ENCODE measurements at regions not wholly inside any gene's neighbourhood (a gene's known extent, or its start where the extent isn't known, plus 50 kb on each side); places are given as distances from the start of the nearest gene placed in this dataset.

- Histone ChIP-seq H3K36me3 (no peaks in the 10 kb centered on the region), H3K4me3 (no peak overlapping the region), H3K9me3 (no peaks in the 10 kb centered on the region), H3K4me1 (ENCODE audit: insufficient read depth) (no peaks in the 10 kb centered on the region), H3K27ac (no peak overlapping the region), H3K27me3 (no peaks in the 10 kb centered on the region)
- TF ChIP-seq, protein P1, sequence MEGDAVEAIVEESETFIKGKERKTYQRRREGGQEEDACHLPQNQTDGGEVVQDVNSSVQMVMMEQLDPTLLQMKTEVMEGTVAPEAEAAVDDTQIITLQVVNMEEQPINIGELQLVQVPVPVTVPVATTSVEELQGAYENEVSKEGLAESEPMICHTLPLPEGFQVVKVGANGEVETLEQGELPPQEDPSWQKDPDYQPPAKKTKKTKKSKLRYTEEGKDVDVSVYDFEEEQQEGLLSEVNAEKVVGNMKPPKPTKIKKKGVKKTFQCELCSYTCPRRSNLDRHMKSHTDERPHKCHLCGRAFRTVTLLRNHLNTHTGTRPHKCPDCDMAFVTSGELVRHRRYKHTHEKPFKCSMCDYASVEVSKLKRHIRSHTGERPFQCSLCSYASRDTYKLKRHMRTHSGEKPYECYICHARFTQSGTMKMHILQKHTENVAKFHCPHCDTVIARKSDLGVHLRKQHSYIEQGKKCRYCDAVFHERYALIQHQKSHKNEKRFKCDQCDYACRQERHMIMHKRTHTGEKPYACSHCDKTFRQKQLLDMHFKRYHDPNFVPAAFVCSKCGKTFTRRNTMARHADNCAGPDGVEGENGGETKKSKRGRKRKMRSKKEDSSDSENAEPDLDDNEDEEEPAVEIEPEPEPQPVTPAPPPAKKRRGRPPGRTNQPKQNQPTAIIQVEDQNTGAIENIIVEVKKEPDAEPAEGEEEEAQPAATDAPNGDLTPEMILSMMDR (IDR thresholded peaks at IDR 0.05) = no peak
- TF ChIP-seq EP300 (IDR thresholded peaks at IDR 0.05) (no peak), POLR2A (IDR thresholded peaks at IDR 0.05) (no peak)
- WGBS, 3 donors = 46 to 75% (median 67%) methylated on average over 2 of the region's 2 CpGs
- intact Hi-C loops (cut with DNase I) = no loop called here
- DNase-seq = no peak
These were observed 436.1 kb downstream of the BTBD3 start for GRCh38 chr20:12353842-12354241.

DNA sequence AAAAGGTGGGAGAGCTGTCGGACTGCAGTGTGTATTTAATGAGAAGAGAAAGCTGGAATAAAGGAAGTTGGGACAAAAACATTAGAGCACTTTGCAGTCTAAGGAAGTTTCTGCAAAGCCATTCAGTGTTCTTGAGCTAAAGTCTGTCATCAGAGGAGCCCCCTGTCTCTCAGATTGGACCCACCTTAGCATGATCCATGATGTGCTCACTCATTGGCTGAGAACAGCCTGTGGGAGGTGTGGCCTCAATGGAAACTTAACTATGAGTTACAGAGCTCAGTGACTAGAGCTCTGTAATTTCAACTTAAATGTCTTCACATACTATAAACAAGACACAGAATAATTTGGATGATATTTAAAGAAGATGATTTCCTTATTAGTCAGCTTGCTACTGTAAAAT is 437.0 kb downstream of the BTBD3 start:
- no peak for DNase-seq
- no peak overlapping the region for H3K27ac ChIP-seq
- H3K9me3 ChIP-seq = no peaks in the 10 kb centered on the region
- no peaks in the 10 kb centered on the region for H3K4me1 ChIP-seq (ENCODE audit: insufficient read depth)
- intact Hi-C loops (cut with DNase I) = no loop called here
- TF ChIP-seq POLR2A (IDR thresholded peaks at IDR 0.05) (no peak), EP300 (IDR thresholded peaks at IDR 0.05) (no peak)
- TF ChIP-seq, protein P1 (IDR thresholded peaks at IDR 0.05) = no peak
- H3K36me3 ChIP-seq = no peaks in the 10 kb centered on the region
- no peak overlapping the region for H3K4me3 ChIP-seq
- WGBS, 3 donors = 2 to 5% (median 2%) methylated on average over 1 of the region's 1 CpG
- H3K27me3 ChIP-seq = no peaks in the 10 kb centered on the region

DNA sequence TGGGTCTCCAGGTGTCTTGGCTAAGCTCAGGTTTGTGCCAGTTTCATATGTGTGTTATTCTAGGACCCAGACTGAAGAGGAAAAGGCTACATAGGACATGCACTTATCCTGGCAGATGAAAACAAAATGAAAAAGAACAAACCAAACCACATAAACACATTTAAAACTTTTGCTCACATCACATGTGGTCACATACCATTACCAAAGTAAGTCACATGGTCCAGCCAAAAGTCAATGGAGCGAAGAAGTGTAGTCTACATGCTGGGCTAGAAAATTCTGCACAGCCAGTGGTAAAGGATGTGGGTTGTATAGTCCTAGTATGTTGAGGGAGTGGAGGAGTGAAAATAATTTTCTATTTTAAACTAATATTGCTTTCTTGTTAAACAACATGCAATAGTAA is 437.5 kb downstream of the BTBD3 start:
- DNase-seq = no peak
- Histone ChIP-seq H3K4me1 (ENCODE audit: insufficient read depth) (no peaks in the 10 kb centered on the region), H3K9me3 (no peaks in the 10 kb centered on the region), H3K27me3 (no peaks in the 10 kb centered on the region), H3K4me3 (no peak overlapping the region), H3K27ac (no peak overlapping the region), H3K36me3 (no peaks in the 10 kb centered on the region)
- intact Hi-C loops (cut with DNase I) = no loop called here
- no peak for TF ChIP-seq EP300 (IDR thresholded peaks at IDR 0.05)
- TF ChIP-seq, protein P1 (IDR thresholded peaks at IDR 0.05) = no peak
- no peak for TF ChIP-seq POLR2A (IDR thresholded peaks at IDR 0.05)
- 92 to 95% (median 95%) methylated on average over 1 of the region's 1 CpG for WGBS, 3 donors

- DNase-seq = no peak
- WGBS, 3 donors = 82 to 84% (median 83%) methylated on average over 4 of the region's 4 CpGs
- no peaks in the 10 kb centered on the region for H3K36me3 ChIP-seq
- no peak for TF ChIP-seq POLR2A (IDR thresholded peaks at IDR 0.05)
- TF ChIP-seq, protein P1 (IDR thresholded peaks at IDR 0.05) = no peak
- no peak for TF ChIP-seq EP300 (IDR thresholded peaks at IDR 0.05)
- no peaks in the 10 kb centered on the region for H3K9me3 ChIP-seq
- no peak overlapping the region for H3K4me3 ChIP-seq
- no peaks in the 10 kb centered on the region for H3K27me3 ChIP-seq
- H3K27ac ChIP-seq = no peak overlapping the region
- H3K4me1 ChIP-seq (ENCODE audit: insufficient read depth) = no peaks in the 10 kb centered on the region
- intact Hi-C loops (cut with DNase I) = no loop called here
These were observed 440.4 kb downstream of the BTBD3 start for GRCh38 chr20:12358006-12358654.
